ENCODE measurements at regions not wholly inside any gene's neighbourhood (a gene's known extent, or its start where the extent isn't known, plus 50 kb on each side); places are given as distances from the start of the nearest gene placed in this dataset.
"Not testable (repeated sequence)": the region's sequence is repeated elsewhere in the genome, so short reads cannot be mapped to it uniquely, and the experiment has no call there.

- no peak overlapping the region for H3K4me3 ChIP-seq (ENCODE audit: low read length)
- no peak overlapping the region for H3K9ac ChIP-seq (ENCODE audit: low read length)
- no peaks in the 10 kb centered on the region for H3K4me1 ChIP-seq (ENCODE audit: control insufficient read depth, low read depth, low read length)
- no peaks in the 10 kb centered on the region for H3K36me3 ChIP-seq (ENCODE audit: control insufficient read depth, low read depth, low read length)
- H3K27ac ChIP-seq (ENCODE audit: low read length), result no peak overlapping the region
- H3K9me3 ChIP-seq (ENCODE audit: control insufficient read depth, low read depth, low read length), result no peaks in the 10 kb centered on the region
- H3K27me3 ChIP-seq (ENCODE audit: control insufficient read depth, insufficient read depth, low read length), result no peaks in the 10 kb centered on the region
These were observed 1300.9 kb upstream of the DIAPH2 start for GRCh38 chrX:95383778-95384177.

GRCh38 chrX:95427389-95427788 is 1257.3 kb upstream of the DIAPH2 start:
- no peak overlapping the region for H3K9ac ChIP-seq (ENCODE audit: low read length)
- H3K27ac ChIP-seq (ENCODE audit: low read length), result no peak overlapping the region
- no peaks in the 10 kb centered on the region for H3K9me3 ChIP-seq (ENCODE audit: control insufficient read depth, low read depth, low read length)
- H3K4me3 ChIP-seq (ENCODE audit: low read length), result no peak overlapping the region
- H3K36me3 ChIP-seq (ENCODE audit: control insufficient read depth, low read depth, low read length), result no peaks in the 10 kb centered on the region
- H3K4me1 ChIP-seq (ENCODE audit: control insufficient read depth, low read depth, low read length), result no peaks in the 10 kb centered on the region
- H3K27me3 ChIP-seq (ENCODE audit: control insufficient read depth, insufficient read depth, low read length), result no peaks in the 10 kb centered on the region

- Histone ChIP-seq H3K27me3 (ENCODE audit: control insufficient read depth, insufficient read depth, low read length) (no peaks in the 10 kb centered on the region), H3K9ac (ENCODE audit: low read length) (no peak overlapping the region), H3K36me3 (ENCODE audit: control insufficient read depth, low read depth, low read length) (no peaks in the 10 kb centered on the region), H3K9me3 (ENCODE audit: control insufficient read depth, low read depth, low read length) (no peaks in the 10 kb centered on the region), H3K4me3 (ENCODE audit: low read length) (no peak overlapping the region), H3K4me1 (ENCODE audit: control insufficient read depth, low read depth, low read length) (no peaks in the 10 kb centered on the region), H3K27ac (ENCODE audit: low read length) (no peak overlapping the region)
These were observed 1249.4 kb upstream of the DIAPH2 start for GRCh38 chrX:95435198-95435597.

GRCh38 chrX:95441836-95442235 is 1242.8 kb upstream of the DIAPH2 start:
- Histone ChIP-seq H3K27me3 (ENCODE audit: control insufficient read depth, insufficient read depth, low read length) (no peaks in the 10 kb centered on the region), H3K9me3 (ENCODE audit: control insufficient read depth, low read depth, low read length) (no peaks in the 10 kb centered on the region), H3K27ac (ENCODE audit: low read length) (no peak overlapping the region), H3K9ac (ENCODE audit: low read length) (no peak overlapping the region), H3K4me3 (ENCODE audit: low read length) (no peak overlapping the region), H3K4me1 (ENCODE audit: control insufficient read depth, low read depth, low read length) (no peaks in the 10 kb centered on the region), H3K36me3 (ENCODE audit: control insufficient read depth, low read depth, low read length) (no peaks in the 10 kb centered on the region)

GRCh38 chrX:95484781-95485180 is 1199.9 kb upstream of the DIAPH2 start:
- Histone ChIP-seq H3K27me3 (ENCODE audit: control insufficient read depth, insufficient read depth, low read length) (no peaks in the 10 kb centered on the region), H3K36me3 (ENCODE audit: control insufficient read depth, low read depth, low read length) (no peaks in the 10 kb centered on the region), H3K9ac (ENCODE audit: low read length) (no peak overlapping the region), H3K4me1 (ENCODE audit: control insufficient read depth, low read depth, low read length) (no peaks in the 10 kb centered on the region), H3K27ac (ENCODE audit: low read length) (no peak overlapping the region), H3K9me3 (ENCODE audit: control insufficient read depth, low read depth, low read length) (no peaks in the 10 kb centered on the region), H3K4me3 (ENCODE audit: low read length) (no peak overlapping the region)

GRCh38 chrX:95505721-95506120 is 1178.9 kb upstream of the DIAPH2 start:
- Histone ChIP-seq H3K4me3 (ENCODE audit: low read length) (no peak overlapping the region), H3K27ac (ENCODE audit: low read length) (no peak overlapping the region), H3K4me1 (ENCODE audit: control insufficient read depth, low read depth, low read length) (peaks cover 19% of the 10 kb centered on the region), H3K36me3 (ENCODE audit: control insufficient read depth, low read depth, low read length) (no peaks in the 10 kb centered on the region), H3K9ac (ENCODE audit: low read length) (no peak overlapping the region), H3K9me3 (ENCODE audit: control insufficient read depth, low read depth, low read length) (no peaks in the 10 kb centered on the region), H3K27me3 (ENCODE audit: control insufficient read depth, insufficient read depth, low read length) (no peaks in the 10 kb centered on the region)

- Histone ChIP-seq H3K27ac (ENCODE audit: low read length) (no peak overlapping the region), H3K4me1 (ENCODE audit: control insufficient read depth, low read depth, low read length) (peaks cover 19% of the 10 kb centered on the region)
These were observed 1175.2 kb upstream of the DIAPH2 start for GRCh38 chrX:95509474-95509873.

GRCh38 chrX:95524018-95524417 is 1160.6 kb upstream of the DIAPH2 start:
- H3K27me3 ChIP-seq (ENCODE audit: control insufficient read depth, insufficient read depth, low read length); H3K36me3 ChIP-seq (ENCODE audit: control insufficient read depth, low read depth, low read length); H3K9ac ChIP-seq (ENCODE audit: low read length); H3K4me3 ChIP-seq (ENCODE audit: low read length); H3K9me3 ChIP-seq (ENCODE audit: control insufficient read depth, low read depth, low read length); H3K4me1 ChIP-seq (ENCODE audit: control insufficient read depth, low read depth, low read length); H3K27ac ChIP-seq (ENCODE audit: low read length): not testable (repeated sequence)

More at GRCh38 chrX:95509474-95509873, 1175.2 kb upstream of the DIAPH2 start:
- no peaks in the 10 kb centered on the region for H3K9me3 ChIP-seq (ENCODE audit: control insufficient read depth, low read depth, low read length)
- no peak overlapping the region for H3K9ac ChIP-seq (ENCODE audit: low read length)
- H3K36me3 ChIP-seq (ENCODE audit: control insufficient read depth, low read depth, low read length), result no peaks in the 10 kb centered on the region
- no peak overlapping the region for H3K4me3 ChIP-seq (ENCODE audit: low read length)
- H3K27me3 ChIP-seq (ENCODE audit: control insufficient read depth, insufficient read depth, low read length), result no peaks in the 10 kb centered on the region

GRCh38 chrX:95536111-95536510 is 1148.5 kb upstream of the DIAPH2 start:
- no peaks in the 10 kb centered on the region for H3K9me3 ChIP-seq (ENCODE audit: control insufficient read depth, low read depth, low read length)
- peaks cover 28% of the 10 kb centered on the region for H3K4me1 ChIP-seq (ENCODE audit: control insufficient read depth, low read depth, low read length)
- H3K36me3 ChIP-seq (ENCODE audit: control insufficient read depth, low read depth, low read length), result no peaks in the 10 kb centered on the region
- no peaks in the 10 kb centered on the region for H3K27me3 ChIP-seq (ENCODE audit: control insufficient read depth, insufficient read depth, low read length)
- H3K9ac ChIP-seq (ENCODE audit: low read length), result no peak overlapping the region
- no peak overlapping the region for H3K4me3 ChIP-seq (ENCODE audit: low read length)
- H3K27ac ChIP-seq (ENCODE audit: low read length), result no peak overlapping the region

- Histone ChIP-seq H3K27me3 (ENCODE audit: control insufficient read depth, insufficient read depth, low read length) (no peaks in the 10 kb centered on the region), H3K4me1 (ENCODE audit: control insufficient read depth, low read depth, low read length) (peaks cover 28% of the 10 kb centered on the region), H3K36me3 (ENCODE audit: control insufficient read depth, low read depth, low read length) (no peaks in the 10 kb centered on the region), H3K4me3 (ENCODE audit: low read length) (no peak overlapping the region), H3K27ac (ENCODE audit: low read length) (no peak overlapping the region), H3K9me3 (ENCODE audit: control insufficient read depth, low read depth, low read length) (no peaks in the 10 kb centered on the region), H3K9ac (ENCODE audit: low read length) (no peak overlapping the region)
These were observed 1148.0 kb upstream of the DIAPH2 start for GRCh38 chrX:95536661-95537060.

- H3K4me3 ChIP-seq (ENCODE audit: low read length), result no peak overlapping the region
- no peak overlapping the region for H3K27ac ChIP-seq (ENCODE audit: low read length)
- H3K36me3 ChIP-seq (ENCODE audit: control insufficient read depth, low read depth, low read length), result no peaks in the 10 kb centered on the region
- H3K9ac ChIP-seq (ENCODE audit: low read length), result no peak overlapping the region
- no peaks in the 10 kb centered on the region for H3K27me3 ChIP-seq (ENCODE audit: control insufficient read depth, insufficient read depth, low read length)
- H3K9me3 ChIP-seq (ENCODE audit: control insufficient read depth, low read depth, low read length), result no peaks in the 10 kb centered on the region
- H3K4me1 ChIP-seq (ENCODE audit: control insufficient read depth, low read depth, low read length), result peaks cover 28% of the 10 kb centered on the region
These were observed 1145.6 kb upstream of the DIAPH2 start for GRCh38 chrX:95539041-95539440.

GRCh38 chrX:95549552-95549951 is 1135.1 kb upstream of the DIAPH2 start:
- H3K9ac ChIP-seq (ENCODE audit: low read length); H3K36me3 ChIP-seq (ENCODE audit: control insufficient read depth, low read depth, low read length); H3K27ac ChIP-seq (ENCODE audit: low read length); H3K4me1 ChIP-seq (ENCODE audit: control insufficient read depth, low read depth, low read length); H3K4me3 ChIP-seq (ENCODE audit: low read length); H3K27me3 ChIP-seq (ENCODE audit: control insufficient read depth, insufficient read depth, low read length); H3K9me3 ChIP-seq (ENCODE audit: control insufficient read depth, low read depth, low read length): not testable (repeated sequence)

Measured in iPS-18a (cell line).